GM19463 (cell line): ENCODE measurements at regions not wholly inside any gene's neighbourhood (a gene's known extent, or its start where the extent isn't known, plus 50 kb on each side); places are given as distances from the start of the nearest gene placed in this dataset.
"Not testable (repeated sequence)": the region's sequence is repeated elsewhere in the genome, so short reads cannot be mapped to it uniquely, and the experiment has no call there.

Source experiments
- ATAC-seq: cut with Tn5 transposase; IDR thresholded peaks from one replicate; pipeline ENCODE4 v1.9.1; 2021; ENCODE audit warnings: mild to moderate bottlenecking, moderate library complexity; ENCODE audit not compliant: unreplicated experiment

DNA sequence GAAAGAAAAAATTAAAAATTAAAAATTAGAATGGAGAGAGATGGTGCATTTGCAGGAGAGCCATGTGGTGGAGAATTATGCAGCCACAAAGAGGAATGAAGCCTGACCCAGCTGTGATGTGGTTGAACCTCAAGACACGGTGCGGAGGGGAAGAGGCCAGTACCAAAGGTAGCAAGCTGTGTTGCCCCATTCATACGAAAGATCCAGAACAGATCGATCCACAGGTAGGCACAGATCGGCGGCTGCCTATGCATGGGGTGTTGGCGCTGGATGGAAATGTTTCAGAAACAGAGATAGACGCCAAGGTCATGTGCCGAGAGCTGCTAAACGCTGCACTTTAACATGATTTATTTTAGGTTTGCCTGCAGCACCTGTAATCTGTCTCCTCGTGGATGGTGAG, 992.3 kb downstream of the BRD1 start:
- no peak for ATAC-seq

- no peak for ATAC-seq
These were observed 993.3 kb downstream of the BRD1 start for GRCh38 chr22:48834404-48834803.

GRCh38 chr22:48832592-48832991, 995.1 kb downstream of the BRD1 start:
- ATAC-seq = no peak

GRCh38 chr22:48829908-48830307, 997.8 kb downstream of the BRD1 start:
- ATAC-seq = no peak

GRCh38 chr22:48828688-48829087, 999.0 kb downstream of the BRD1 start:
- no peak for ATAC-seq

- no peak for ATAC-seq
These were observed 999.6 kb downstream of the BRD1 start for GRCh38 chr22:48827904-48828555.

DNA sequence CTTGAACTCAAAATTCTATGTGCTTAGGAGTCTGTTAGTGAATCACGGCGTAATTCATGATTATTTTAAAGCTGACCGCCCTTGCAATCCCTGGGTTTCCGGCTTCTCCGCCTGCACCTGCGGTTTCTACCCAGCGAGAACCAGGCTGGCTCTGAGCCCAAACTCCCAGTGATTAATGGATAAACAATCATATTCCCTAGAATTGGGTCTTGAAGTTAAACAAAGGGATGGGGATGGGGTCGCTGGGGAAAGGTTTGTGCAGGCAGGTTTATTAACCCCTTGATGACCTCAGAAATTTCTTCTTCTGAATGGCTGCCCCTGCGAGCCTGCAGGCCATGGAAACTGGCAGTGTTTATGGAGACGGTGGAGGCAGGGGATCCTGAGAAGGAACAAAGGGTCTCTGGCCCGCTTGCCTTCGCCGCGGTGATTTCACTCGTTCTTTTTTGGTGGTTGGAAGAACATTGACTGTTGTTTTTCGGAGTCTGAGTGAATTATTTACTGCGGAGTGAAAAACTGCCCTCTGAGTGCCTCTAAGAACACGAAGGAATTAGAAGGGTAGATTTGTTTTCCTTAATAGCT, 1000.3 kb downstream of the BRD1 start:
- ATAC-seq = no peak

DNA sequence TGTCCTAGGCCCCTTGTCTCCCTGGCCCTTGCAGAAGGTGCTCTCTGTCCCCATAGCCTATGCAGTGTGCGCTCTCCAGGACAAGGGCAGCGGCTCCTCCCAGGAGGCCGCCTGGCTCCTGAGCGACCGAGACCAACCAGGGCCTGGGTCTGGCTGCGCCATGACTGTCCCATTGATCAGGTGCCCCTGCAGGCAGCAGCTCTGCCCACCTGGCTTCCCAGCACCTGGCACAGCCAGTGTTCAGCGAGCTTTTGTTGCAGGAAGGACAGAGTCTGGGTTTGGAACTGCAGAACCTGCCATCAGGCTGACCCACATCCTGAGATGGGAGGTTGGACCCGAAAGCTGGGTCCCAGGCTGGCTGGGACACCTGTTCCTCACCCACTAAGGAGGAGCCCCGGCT, 1001.1 kb downstream of the BRD1 start:
- no peak for ATAC-seq

DNA sequence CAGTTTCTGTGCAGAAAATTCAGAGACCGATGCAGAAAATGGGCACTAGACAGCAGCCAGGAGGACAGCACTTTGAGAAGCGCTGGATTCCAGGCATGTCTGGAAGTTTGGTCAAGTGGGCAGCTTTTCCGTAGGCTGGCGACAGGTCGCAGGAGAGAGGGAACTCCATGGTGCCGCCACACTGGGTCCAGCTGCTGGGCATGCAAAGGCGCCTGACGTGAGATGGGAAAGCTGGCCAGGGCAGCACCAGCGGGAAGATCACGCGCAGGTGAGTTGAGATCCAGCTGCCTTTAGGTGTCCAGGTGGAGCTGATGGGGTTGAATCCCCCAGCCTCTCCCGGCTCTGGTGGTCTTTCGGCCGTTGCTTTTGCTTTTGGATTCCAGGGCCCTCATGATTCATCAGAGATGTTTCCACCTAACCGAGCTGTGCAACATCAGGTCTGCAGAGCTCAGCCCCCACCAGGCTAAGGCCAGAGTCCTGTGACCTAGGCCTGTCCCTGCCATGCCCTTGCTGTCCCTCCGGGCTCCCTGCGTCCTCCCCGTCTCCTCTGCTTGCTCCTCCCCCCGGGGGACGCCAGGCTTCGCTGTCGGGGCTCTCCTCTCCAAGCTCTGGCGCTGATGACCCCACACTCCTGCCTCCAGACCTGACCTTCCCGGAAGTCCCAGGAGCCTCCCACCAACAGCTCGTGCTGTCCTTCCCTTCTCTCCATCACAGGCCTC, 1001.7 kb downstream of the BRD1 start:
- no peak for ATAC-seq

DNA sequence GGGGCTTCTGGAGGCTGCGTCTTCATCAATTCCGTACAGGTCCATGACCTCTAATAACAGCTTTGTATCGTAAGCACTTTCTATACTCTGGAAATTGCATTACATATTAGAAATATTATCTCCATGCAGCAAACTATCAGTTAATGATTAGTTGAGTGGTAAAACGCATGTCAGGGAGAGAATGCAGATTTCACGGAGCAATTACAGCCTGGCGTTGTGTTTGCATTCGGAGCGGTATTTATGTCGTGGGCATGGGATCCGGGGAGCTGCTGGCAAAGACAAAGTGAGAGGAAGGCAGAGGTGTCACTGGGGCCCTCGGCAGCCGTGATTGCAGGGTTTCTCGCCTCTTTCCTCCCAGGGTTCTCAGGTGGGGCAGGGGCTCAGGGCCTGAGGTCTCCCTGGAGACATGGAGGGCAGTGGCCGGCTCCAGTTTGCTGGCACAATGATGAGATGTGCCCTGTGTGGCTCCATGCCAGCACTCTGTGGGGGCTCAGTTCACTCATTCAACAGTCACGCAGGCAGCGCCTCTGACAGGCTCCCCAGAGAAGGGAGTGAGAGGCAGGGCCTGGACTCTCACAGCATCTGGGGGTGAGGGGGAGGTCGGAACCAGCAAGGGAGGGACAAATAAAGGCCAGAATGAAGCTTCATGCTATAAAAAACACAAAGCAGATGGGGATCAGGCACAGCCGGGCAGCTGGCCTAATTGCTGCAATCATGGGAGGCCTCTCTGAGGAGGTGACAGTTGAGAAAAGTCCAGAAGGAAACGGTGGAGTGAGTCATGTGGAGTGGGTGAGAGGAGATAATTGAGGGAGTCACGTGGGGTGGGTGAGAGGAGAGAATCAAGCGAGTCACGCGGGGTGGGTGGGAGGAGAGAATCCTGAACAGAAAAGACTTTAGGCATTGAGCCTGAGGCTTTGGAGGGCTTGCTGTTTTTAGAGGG, 1002.7 kb downstream of the BRD1 start:
- ATAC-seq = no peak

DNA sequence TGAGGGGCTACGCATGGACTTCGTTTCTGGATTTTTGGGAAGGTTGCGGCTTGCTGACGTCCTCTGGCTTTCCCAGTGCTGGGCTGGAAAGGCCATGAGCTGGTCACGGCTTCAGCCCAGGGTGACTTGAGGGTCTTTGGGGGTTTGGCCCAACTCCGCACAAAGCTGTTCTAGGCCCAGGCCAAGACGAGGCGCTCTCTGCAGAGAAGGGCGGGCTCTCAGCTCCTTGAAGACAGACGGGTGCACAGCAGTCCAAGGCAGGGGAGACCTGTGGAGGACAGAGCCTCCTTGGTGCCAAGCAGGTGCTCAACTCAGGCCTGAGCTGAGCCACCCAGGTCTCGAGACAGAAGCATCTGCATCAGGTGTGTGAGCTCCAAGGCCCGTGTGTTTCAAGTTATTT, 1003.7 kb downstream of the BRD1 start:
- no peak for ATAC-seq

DNA sequence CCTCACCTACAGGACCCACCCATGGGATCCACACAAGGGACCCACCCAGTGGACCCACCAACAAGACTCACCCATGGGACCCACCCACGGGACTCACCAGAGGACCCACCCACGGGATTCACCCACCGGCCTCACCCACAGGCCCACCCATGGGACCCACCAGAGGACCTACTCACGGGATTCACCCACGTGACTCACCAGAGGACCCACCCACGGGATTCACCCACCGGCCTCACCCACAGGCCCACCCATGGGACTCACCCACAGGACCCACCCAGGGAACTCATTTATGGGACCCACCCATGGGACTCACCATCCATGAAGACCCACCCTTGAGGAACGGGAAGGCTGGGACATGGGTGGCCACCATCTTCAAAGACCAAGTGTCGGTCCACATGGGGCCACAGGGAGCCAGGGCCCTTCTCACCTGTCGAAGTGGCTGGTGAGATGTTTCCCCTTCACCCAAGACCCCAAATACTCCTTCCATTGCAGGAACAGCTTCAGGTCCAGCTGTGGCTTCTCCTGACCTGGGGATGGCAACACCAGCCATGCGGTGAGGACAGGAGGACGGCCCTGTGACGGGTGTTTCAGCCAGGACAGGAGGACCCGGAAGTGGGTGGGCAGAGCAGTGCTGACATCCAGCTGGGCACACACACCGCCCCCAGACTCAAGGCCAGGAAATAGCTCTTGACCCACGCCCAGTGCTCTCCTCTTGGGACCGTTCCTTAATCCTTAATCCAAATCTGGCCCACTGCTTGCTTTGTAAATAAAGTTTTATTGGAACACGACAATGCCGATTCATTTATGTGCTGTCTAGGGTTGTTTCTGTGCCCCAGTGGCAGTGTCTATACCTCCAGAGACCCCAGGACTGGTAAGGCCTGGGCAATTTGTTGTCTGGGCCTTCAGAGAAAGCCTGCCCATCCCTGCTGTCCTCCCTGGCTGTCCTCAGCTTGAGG, 1005.1 kb downstream of the BRD1 start:
- no peak for ATAC-seq

DNA sequence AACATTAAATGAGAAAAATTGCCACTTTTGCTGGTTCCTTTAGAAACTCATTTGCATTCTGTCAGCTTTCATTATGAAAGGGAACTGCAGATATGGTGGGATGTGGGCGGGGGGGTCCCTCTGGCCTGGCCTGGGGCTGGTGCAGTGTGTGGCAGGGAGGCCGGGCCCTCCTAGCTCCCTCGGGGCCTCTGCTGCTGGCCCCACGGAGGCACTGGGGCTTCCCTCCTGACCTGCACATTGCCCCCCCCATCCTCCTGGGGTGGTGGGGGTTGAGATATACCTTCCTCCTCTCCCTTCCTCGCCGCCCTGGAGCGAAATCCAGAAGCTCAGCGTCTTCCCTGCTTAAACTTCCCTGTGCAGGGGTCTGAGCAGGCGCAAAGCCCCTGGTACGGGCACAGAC, 1005.9 kb downstream of the BRD1 start:
- ATAC-seq = no peak

GRCh38 chr22:48821346-48821690, 1006.4 kb downstream of the BRD1 start:
- ATAC-seq = no peak

DNA sequence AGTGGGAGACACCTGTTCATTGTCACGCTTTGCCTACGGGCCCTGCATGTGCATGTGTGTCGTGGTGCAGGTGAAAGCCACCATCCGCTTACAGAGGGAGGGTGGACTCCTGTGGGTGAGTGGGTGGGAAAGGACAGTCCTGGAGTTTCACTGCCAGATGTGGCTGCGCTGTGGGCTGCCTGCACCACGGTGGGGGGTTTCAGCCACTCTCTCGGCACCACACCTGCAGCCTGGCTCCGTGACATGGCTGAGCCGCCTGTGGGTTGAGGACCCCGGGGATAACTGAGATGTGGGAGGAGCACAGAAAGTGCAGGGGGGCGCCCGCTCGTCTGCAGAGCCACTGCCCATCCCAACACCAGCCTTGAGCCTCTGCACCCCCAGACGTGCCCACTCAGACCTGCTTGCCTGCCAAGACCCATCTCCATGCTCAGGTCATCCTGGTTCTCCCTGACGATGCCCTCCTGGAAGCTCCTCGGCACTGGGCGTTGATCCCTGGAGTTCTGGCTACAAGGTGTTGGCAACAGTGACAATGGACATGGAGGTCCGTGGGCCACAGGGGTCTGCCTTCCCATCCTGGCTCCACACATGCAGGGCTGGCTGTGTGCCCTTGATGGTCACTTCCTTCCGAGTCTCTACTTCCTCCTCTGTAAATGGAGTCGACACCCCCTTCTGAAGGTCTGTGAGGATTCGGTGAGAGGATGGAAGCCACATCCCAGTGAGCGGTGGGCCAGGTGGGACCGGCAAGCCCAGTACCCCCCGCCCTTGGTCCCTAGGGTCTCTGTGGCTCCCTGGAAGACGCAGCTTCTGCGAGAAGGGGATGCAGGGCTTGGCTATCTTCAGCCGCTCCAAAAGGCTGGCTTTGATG, 1007.0 kb downstream of the BRD1 start:
- ATAC-seq = no peak

DNA sequence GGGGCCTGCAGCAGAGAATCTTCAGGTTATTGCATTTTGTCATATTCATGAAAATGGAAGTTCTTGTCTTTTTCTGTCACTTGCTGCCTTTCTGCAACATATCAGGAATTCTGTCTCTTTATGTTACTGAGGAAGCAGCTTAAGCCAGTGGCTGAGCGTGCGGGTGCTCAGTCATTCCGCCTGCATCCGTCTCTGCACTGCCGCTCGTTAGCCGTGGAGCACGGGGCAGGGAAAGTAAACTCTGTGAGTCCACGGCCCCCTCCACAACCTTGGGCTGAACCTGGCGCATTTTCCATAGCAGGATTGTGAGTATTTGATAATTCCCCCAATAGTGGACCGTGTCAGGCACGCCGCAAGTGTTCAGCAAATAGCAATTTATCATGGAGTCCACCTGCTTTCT, 1007.7 kb downstream of the BRD1 start:
- ATAC-seq = no peak

DNA sequence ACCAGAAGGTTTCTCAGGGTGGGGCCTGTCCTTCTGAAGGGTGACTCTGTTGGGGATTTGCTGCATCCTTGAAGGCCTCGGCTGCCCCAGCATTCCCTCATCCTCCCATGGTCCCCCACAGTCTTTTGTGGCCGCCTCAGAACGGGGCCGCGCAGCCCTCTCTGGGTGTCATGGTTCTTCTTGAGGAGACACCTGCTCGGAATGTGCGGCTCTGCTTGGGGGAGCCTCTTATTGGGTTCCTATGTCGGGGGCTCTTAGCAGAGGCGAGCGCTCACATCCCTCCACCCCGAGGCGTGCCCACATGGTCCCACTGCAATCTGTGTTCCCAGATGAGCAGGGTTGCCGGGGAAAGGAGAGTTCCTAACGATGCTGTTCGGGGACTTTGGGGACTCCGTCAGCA, 1008.4 kb downstream of the BRD1 start:
- ATAC-seq = no peak

DNA sequence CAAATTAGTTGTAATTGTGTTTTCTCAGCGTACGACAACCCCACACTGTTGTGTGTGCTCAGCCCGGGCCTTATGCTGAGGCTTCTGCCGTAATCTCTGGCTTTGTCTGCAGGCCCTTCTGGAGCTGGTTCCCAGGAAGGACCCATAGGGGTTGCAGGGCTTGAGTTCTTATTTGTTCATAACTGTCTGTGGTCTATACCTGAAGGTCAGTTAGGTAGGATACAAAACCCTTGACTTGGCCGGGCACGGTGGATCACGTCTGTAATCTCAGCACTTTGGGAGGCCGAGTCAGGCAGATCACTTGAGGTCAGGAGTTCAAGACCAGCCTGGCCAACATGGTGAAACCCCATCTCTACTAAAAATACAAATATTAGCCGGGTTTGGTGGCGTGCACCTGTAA, 1010.2 kb downstream of the BRD1 start:
- not testable (repeated sequence) for ATAC-seq

DNA sequence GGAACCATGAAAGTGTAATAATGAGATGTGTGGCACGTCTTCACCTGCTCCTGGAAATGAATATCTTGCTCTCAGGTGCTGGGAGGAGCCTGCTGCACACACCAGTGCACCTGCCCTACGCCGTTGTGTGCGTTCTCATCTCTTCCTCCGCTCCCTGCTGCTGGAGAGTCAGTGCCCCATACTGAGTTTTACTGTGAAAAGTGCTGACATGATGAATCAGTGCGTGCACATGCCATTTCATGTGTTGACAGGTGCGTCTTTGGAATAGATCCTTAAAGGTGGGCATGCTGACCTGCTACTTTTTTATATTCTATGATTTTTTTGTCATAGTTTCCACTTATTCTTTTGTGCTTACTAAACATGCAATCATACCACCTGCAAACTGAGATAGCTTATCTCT, 1015.8 kb downstream of the BRD1 start:
- ATAC-seq = no peak
